GM19043 (cell line): ENCODE measurements at regions not wholly inside any gene's neighbourhood (a gene's known extent, or its start where the extent isn't known, plus 50 kb on each side); places are given as distances from the start of the nearest gene placed in this dataset.

ENCODE experiments used
- ATAC-seq: cut with Tn5 transposase; IDR thresholded peaks from one replicate; pipeline ENCODE4 v1.9.1; 2021; ENCODE audit warnings: low read depth; ENCODE audit not compliant: unreplicated experiment

DNA sequence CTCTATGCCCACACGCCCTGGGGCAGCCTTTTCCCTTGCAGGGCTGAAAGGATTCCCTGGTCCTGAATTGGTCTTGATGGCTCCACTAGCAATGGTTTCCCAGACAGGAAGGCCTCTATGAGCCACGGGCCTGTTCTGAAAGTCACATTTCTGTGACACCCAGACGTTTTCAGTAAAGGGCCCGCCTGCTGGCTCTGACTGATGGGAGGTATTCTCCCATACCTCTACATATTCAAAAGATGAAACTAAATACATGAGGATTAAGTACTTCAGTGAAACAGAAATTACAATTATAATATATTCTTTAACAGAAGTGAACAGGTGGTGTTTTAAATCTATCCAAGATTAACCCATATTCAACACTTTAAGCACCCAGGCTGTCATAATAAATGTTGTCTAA, 629.8 kb downstream of the CDH26 start:
- no peak for ATAC-seq

GRCh38 chr20:60589623-60590022, 631.4 kb downstream of the CDH26 start:
- no peak for ATAC-seq

- ATAC-seq, result no peak
These were observed 633.1 kb downstream of the CDH26 start for GRCh38 chr20:60591172-60591799.

GRCh38 chr20:60598528-60598927, 640.3 kb downstream of the CDH26 start:
- ATAC-seq, result no peak

DNA sequence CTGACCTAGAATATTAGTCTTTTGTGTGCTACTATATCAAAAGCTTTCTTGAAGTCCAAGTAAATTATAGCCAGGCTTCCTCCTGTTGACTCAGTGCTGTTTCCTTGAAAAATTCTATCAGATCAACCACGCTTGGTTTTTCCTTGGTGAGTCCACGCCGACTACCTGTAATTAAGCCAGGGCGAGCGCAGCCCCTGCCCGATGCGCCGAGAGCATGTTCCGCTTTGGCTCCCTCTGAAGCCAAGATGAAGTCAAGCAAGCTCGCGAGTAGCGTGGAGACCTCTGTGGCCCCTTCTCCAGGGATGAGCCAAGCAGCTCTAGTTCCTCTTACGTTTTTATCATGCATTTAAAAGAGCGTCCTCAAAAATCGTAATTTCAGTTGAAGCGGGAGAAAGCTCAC, 641.2 kb downstream of the CDH26 start:
- ATAC-seq, result no peak

DNA sequence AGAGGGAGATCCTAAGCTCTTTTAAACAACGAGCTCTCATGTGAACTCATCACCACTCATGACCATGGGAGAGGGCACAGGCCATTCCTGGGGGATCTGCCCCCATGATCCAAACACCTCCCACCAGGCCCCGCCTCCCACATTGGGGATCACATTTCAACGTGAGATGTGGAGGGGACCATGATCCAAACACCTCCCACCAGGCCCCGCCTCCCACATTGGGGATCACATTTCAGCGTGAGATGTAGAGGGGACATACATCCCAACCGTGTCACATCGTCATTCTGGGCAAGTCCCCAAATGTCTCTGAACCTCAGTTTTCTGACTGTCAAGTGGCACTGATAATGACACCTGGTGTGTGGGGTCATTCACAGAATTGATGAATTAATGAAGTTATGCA, 641.8 kb downstream of the CDH26 start:
- no peak for ATAC-seq

- ATAC-seq, result no peak
These were observed 628.0 kb upstream of the CDH4 start for GRCh38 chr20:60624066-60624465.

GRCh38 chr20:60627751-60628565, 624.1 kb upstream of the CDH4 start:
- no peak for ATAC-seq

GRCh38 chr20:60628749-60629148, 623.3 kb upstream of the CDH4 start:
- no peak for ATAC-seq

- no peak for ATAC-seq
These were observed 622.9 kb upstream of the CDH4 start for GRCh38 chr20:60629206-60629605.

DNA sequence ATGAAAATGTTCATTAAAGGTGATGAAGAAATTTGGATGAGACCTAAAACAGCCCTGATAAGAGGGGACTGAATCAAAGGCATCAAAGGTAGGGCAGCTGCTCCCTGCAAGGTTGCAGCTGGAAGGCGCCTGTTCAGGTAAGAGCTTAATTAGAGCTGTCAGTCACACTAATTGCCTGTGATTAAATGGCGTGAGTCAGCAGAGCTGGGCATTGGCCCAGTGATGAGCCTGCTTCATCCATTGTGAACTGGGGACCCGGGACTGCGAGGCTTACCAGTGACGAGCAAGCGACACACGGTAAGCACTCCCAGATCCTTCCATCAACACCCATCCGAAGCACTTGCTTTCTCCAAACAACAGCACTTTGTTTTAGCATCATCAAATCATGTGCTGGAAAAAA, 621.5 kb upstream of the CDH4 start:
- no peak for ATAC-seq

DNA sequence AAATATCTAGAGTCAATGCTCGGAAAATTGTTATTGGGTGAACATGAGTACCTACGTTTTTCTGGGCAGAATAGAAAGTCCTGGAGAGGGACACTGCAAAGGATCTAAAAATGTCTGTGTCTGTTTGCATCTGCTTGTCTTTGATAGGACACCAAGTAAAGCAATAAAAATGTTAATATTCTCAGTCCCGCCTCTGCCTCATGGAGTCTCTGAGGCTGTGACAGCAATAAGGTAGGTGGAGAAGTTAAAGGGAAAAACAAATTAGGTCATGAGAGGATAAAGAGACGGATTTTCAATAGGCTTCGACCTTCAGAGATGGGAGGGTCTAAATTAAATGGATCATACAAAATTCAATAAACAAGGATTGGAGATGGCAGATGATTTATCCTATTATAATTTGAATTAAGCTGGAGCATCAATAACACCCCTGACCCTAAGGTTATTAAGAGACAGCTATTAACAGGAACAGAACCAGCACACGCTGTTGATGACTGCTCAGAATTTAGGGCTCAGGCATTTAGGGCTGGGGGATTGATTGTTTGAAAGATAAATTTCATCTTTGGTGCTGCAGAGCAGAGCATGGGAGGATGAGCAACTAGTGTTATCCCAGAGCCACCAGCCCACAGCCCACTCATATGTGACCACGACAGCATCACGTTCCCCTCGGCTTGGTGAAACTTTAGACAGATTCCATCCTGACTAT, 620.3 kb upstream of the CDH4 start:
- ATAC-seq, result no peak

GRCh38 chr20:60632391-60633262, 619.4 kb upstream of the CDH4 start:
- no peak for ATAC-seq

DNA sequence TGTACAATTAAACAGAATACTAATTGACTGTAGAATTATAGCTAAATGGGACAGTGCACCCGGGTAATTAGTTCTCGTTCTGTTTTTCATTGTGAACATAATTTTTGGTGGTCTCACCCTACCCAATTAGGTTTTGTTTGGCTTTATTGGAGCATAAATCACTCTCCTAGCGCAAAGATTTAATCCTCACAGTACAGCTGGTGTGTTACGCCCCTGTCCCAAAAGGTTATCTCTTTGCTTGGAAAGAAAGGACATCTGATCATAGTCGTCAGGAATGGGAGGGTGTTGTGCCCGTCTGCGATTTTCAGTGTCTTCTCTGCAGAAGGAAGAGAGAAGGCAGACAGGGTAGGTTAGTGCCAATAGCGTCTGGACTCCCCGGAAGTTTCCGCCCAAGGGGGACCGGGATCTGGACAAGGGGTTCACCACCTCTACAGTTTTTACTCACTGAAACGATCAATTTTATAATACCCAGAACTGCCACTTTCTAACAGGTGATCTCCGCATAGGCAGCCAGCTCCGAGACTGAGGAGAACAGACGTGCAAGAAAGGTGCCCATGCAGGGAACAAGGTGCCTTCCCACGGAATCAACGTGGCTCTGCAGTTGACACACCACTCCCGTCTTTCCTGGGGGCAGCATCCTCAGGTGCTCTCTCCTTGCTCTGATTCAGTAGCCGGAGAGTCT, 617.4 kb upstream of the CDH4 start:
- no peak for ATAC-seq

- no peak for ATAC-seq
These were observed 615.6 kb upstream of the CDH4 start for GRCh38 chr20:60636417-60636816.

DNA sequence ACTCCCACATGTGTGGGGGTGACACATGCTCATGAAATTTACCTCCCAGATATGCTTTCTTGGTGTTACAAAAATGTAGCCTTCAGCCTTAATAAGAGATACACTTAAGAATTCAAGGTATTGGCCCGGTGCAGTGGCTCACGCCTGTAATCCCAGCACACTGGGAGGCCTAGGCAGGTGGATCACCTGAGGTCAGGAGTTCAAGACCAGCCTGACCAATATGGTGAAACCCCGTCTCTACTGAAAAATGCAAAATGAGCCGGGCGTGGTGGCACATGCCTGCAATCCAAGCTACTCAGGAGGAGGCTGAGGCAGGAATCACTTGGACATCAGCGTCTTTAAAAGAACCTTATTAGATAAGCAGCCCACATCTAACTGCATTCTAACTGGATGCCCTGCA, 614.3 kb upstream of the CDH4 start:
- no peak for ATAC-seq

- ATAC-seq, result no peak
These were observed 613.5 kb upstream of the CDH4 start for GRCh38 chr20:60638430-60639098.

GRCh38 chr20:60641879-60642447, 610.1 kb upstream of the CDH4 start:
- ATAC-seq, result no peak

- no peak for ATAC-seq
These were observed 609.5 kb upstream of the CDH4 start for GRCh38 chr20:60642541-60642940.
